ENCODE measurements at regions not wholly inside any gene's neighbourhood (a gene's known extent, or its start where the extent isn't known, plus 50 kb on each side); places are given as distances from the start of the nearest gene placed in this dataset.

- H3K27ac ChIP-seq (ENCODE audit: low read length) = no peak overlapping the region
- H3K4me1 ChIP-seq (ENCODE audit: insufficient read depth, low read length) = peaks cover 13% of the 10 kb centered on the region
- H3K36me3 ChIP-seq (ENCODE audit: low read depth, low read length) = no peaks in the 10 kb centered on the region
- BruUV-seq (replicated peaks) = no TSS peak
- H3K9me3 ChIP-seq (ENCODE audit: low read length) = no peaks in the 10 kb centered on the region
- no peaks in the 10 kb centered on the region for H3K27me3 ChIP-seq (ENCODE audit: low read length)
- DNase-seq = peak; percentile 9
- no peak for TF ChIP-seq CTCF (conservative IDR thresholded peaks at IDR 0.05; ENCODE audit: low read depth, low read length)
- no peak for ATAC-seq
- intact Hi-C loops (cut with micrococcal nuclease) = no loop called here
- CTCF ChIA-PET = no interaction called here
- no peak overlapping the region for H2AFZ ChIP-seq (ENCODE audit: low read length)
- POLR2A ChIA-PET (ENCODE audit: unreplicated experiment) = no interaction called here
- no peak overlapping the region for H3K9ac ChIP-seq (ENCODE audit: low read length)
- no peaks in the 10 kb centered on the region for H4K20me1 ChIP-seq (ENCODE audit: low read length)
- H3F3A ChIP-seq (ENCODE audit: low read length, unreplicated experiment) = no peaks in the 10 kb centered on the region
- no peak overlapping the region for H3K4me2 ChIP-seq (ENCODE audit: low read length)
- no peak overlapping the region for H3K4me3 ChIP-seq (ENCODE audit: low read length)
- no peaks in the 10 kb centered on the region for H3K9me2 ChIP-seq (replicated peaks; ENCODE audit: low read length)
- no peaks in the 10 kb centered on the region for H3K79me2 ChIP-seq (ENCODE audit: low read length)
These were observed 349.7 kb downstream of the ZEB2 start for GRCh38 chr2:144170179-144170578.

GRCh38 chr2:144166743-144167142, 353.2 kb downstream of the ZEB2 start:
- intact Hi-C loops (cut with micrococcal nuclease) = no loop called here
- Histone ChIP-seq H3K4me3 (ENCODE audit: low read length) (no peak overlapping the region), H3K4me2 (ENCODE audit: low read length) (no peak overlapping the region), H3K9ac (ENCODE audit: low read length) (no peak overlapping the region), H3K27me3 (ENCODE audit: low read length) (no peaks in the 10 kb centered on the region), H4K20me1 (ENCODE audit: low read length) (no peaks in the 10 kb centered on the region), H3K27ac (ENCODE audit: low read length) (no peak overlapping the region), H3K9me3 (ENCODE audit: low read length) (no peaks in the 10 kb centered on the region), H2AFZ (ENCODE audit: low read length) (no peak overlapping the region), H3F3A (ENCODE audit: low read length, unreplicated experiment) (no peaks in the 10 kb centered on the region), H3K36me3 (ENCODE audit: low read depth, low read length) (no peaks in the 10 kb centered on the region; the same call in 1 of the 2 replicates), H3K79me2 (ENCODE audit: low read length) (no peaks in the 10 kb centered on the region), H3K9me2 (replicated peaks; ENCODE audit: low read length) (no peaks in the 10 kb centered on the region), H3K4me1 (ENCODE audit: insufficient read depth, low read length) (peaks cover 13% of the 10 kb centered on the region)
- ChIA-PET CTCF (no interaction called here), POLR2A (ENCODE audit: unreplicated experiment) (no interaction called here)
- no TSS peak for BruUV-seq (replicated peaks)
- ATAC-seq = no peak
- no peak for DNase-seq
- no peak for TF ChIP-seq CTCF (conservative IDR thresholded peaks at IDR 0.05; ENCODE audit: low read depth, low read length)
- TF ChIP-seq EZH2 (IDR thresholded peaks at IDR 0.05; ENCODE audit: low read length, unreplicated experiment) = no peak
- TF ChIP-seq EZH2phosphoT487 (IDR thresholded peaks at IDR 0.05; ENCODE audit: borderline replicate concordance, low read length) = no peak

GRCh38 chr2:144165599-144166250, 354.2 kb downstream of the ZEB2 start:
- Histone ChIP-seq H3K27ac (ENCODE audit: low read length) (peak overlapping the region; percentile 72), H2AFZ (ENCODE audit: low read length) (peak overlapping the region; percentile 23; the same call in 1 of the 2 replicates), H3K9me2 (replicated peaks; ENCODE audit: low read length) (no peaks in the 10 kb centered on the region), H3K4me2 (ENCODE audit: low read length) (peak overlapping the region; percentile 44), H3K27me3 (ENCODE audit: low read length) (no peaks in the 10 kb centered on the region), H3K4me3 (ENCODE audit: low read length) (0 out of 2 replicates have a peak overlapping the region, but pooled peaks have one; percentile 2), H3K9ac (ENCODE audit: low read length) (no peak overlapping the region; the same call in 1 of the 2 replicates), H3F3A (ENCODE audit: low read length, unreplicated experiment) (no peaks in the 10 kb centered on the region), H3K36me3 (ENCODE audit: low read depth, low read length) (no peaks in the 10 kb centered on the region; the same call in 1 of the 2 replicates), H3K79me2 (ENCODE audit: low read length) (no peaks in the 10 kb centered on the region), H3K4me1 (ENCODE audit: insufficient read depth, low read length) (peaks cover 20% of the 10 kb centered on the region), H3K9me3 (ENCODE audit: low read length) (no peaks in the 10 kb centered on the region), H4K20me1 (ENCODE audit: low read length) (no peaks in the 10 kb centered on the region)
- CTCF ChIA-PET = no interaction called here
- POLR2A ChIA-PET (ENCODE audit: unreplicated experiment) = no interaction called here
- no TSS peak for BruUV-seq (replicated peaks)
- ATAC-seq = peak; percentile 57
- intact Hi-C loops (cut with micrococcal nuclease) = no loop called here
- TF ChIP-seq EZH2 (IDR thresholded peaks at IDR 0.05; ENCODE audit: low read length, unreplicated experiment) (no peak), CTCF (conservative IDR thresholded peaks at IDR 0.05; ENCODE audit: low read depth, low read length) (no peak), EZH2phosphoT487 (IDR thresholded peaks at IDR 0.05; ENCODE audit: borderline replicate concordance, low read length) (no peak)
- peak; percentile 77 for DNase-seq

Measured in PC-3 (cell line).